ENCODE measurements at regions not wholly inside any gene's neighbourhood (a gene's known extent, or its start where the extent isn't known, plus 50 kb on each side); places are given as distances from the start of the nearest gene placed in this dataset.
"Not testable (repeated sequence)": the region's sequence is repeated elsewhere in the genome, so short reads cannot be mapped to it uniquely, and the experiment has no call there.

DNA sequence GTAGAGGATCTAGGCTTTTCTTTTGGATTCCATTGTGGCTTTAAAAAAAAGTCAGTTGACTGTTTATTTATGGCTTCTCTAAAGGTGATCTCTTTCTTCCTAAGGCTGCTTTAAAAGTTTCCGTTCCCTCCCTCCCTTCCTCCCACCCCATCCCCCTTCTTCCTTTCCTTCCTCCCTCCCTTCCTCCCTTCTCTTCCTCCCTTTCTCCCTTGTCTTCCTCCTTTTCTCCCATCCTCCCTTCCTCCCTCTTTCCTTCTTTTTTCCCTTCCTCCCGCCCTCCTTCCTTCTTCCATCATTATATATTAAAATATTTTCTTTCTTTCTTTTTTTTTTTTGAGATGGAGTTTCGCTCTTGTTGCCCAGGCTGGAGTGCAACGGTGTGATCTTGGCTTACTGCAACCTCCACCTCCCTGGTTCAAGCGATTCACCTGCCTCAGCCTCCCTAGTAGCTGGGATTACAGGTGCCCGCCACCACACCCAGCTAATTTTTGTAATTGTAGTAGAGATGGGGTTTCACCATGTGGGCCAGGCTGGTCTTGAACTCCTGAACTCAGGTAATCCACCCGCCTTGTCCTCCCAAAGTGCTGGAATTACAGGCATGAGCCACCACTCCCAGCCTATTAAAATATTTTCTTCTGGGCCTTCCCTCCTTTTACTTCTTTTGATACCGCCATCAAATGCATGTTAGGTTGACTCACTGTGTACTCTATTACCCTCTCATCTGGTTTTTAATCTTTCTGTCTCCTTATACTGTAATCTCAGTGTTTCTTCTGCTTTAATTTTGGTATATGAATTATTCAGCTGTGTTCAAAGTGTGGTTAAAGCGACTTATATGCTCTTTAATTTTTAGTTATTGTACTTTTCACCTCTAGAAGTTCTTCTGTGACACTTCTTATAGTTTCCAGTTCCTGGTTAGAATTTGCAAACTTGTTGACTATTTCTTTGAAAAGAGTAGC lies 59.2 kb upstream of the ATP5PO start:
- intact Hi-C loops (cut with micrococcal nuclease) = loop anchor here (1.0 to 5.0 kb wide), 4 partner anchors 26 to 228 kb away; no protein-coding TSS in a partner anchor

DNA sequence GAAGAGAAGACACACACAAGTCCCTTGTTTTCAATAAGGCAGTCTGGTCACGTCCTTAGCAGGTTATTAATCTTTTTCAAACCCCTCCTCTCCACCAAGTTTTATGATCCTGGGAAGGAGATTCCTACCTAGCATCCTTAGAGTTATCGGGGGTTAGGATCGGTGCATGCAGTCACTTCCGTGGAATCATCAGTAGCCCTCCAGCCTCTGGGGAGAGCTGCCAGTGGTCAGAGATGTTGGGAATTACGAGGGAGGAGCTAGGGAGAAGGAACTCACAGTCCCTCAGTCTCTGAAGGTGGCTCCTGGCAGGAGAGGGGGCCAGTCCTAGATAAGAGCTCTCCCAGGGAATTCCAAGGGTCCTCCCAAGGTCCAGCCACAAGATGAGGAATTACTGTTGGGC lies 57.7 kb upstream of the ATP5PO start:
- intact Hi-C loops (cut with micrococcal nuclease) = no loop called here

DNA sequence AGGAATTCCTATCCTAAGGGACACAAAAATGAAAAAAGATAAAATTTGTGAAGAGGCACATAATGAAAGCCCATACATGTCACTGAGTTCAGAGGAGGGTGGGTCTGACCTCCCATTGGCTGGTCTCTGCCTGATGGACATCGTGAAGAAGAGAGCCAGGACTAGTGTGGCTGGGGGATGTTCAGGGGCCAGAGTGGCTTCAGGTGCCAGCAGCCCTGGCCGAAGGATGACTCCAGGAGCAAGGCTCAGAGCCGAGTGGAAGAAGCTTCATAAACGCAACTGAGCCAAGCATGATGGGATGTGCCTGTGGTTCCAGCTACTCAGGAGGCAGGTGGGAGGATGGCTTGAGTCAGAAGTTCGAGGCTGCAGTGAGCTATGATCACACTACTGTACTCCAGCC lies 56.9 kb upstream of the ATP5PO start:
- intact Hi-C loops (cut with micrococcal nuclease) = no loop called here

DNA sequence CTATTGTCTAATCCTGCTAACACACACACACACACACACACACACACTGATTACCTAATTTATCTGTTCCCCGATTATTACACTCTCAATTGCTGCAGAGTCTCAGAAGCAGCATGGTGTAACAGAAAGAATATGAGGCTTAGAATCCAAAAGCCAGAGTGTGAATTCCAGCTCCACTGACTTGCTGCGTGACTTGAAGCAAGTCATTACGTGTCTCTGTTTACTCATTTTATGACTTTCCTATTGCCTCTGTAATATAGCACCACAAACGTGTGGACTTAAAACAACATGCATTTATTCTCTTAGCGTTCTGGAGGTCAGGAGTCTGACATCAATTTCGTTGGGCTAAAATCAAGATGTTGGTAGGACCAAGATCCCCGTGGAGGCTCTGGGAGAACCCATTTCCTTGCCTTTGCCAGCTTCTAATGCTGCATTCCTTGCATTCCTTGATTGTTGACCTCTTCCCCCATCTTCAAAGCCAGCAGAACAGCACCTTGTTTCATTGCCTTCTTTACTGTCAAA lies 55.9 kb upstream of the ATP5PO start:
- intact Hi-C loops (cut with micrococcal nuclease) = no loop called here

DNA sequence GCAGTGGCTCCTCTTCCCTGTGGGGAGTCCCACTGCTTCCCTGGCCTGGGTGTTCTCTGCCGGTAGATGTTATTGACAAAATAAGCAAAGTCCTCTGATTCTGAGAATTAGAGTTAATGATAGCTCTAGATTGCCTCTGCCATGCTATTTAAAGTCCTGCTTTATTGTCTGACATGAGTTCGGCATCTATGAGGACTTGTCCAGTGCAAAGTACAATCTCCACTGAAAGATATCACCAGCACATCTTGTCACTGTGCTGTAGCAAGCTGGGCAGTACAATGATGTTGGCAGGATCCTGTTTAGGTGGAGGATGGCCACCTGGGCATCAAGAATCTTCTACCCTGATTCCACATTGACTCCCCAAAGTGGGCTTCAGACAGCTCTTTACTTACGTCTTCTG lies 54.0 kb upstream of the ATP5PO start:
- intact Hi-C loops (cut with micrococcal nuclease) = no loop called here

DNA sequence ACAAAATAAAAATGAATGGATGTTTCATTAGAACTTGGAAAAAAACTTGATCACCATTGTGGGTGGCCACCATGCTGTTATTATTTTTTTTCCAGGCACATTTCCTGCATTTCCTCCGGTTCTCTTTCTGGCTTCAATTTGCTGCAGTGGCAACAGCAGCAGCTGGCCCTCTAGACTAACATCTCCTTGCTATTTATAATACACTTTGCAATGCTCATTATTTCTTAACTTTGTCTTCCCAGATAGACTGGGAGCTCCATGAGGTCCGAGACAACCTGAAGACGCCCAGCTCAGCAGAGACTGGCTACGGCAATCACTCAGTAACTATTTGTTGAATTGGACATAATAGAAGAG lies 53.4 kb upstream of the ATP5PO start:
- intact Hi-C loops (cut with micrococcal nuclease) = no loop called here

DNA sequence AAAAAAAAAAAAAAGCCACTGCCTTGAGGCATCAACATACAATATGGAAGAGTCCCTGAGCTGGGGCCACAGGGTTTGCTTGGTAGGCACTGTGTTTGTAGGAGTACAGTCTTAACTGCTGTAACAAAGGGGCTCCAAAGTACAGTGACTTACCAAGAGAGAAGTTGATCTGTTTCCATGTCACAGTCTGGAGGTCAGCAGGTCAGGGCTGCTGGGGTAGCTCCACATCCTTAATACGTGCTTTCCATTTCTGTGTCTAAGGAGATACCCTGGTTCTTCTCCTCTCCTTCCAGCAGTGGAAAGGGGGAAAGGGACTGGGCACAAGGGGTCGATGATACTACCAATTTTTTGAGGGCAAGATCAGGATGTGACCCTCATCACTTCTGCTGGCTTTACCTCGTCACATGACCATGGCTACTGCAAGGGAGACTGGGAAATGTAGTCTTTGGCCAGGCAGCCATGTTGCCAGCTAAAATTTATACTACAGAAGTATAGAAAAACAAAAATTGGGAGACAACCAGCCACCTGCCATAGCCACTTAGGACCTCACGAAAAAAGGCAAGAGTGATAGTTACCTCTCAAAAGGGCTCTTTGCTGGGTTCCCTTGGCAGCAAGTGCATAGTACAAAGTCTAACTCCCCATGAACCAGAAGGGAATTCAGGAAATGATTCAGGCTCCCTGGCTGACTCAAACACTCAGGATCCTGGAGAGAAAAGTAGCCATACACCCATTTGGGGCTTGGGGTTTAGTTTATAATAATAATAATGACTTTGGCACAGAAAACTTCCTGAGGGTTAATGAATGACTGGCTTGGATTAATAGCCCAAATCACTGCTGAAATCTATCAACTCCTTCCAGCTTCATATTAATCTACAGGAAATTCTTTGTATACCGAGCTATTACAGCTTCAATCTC lies 52.7 kb upstream of the ATP5PO start:
- intact Hi-C loops (cut with micrococcal nuclease) = no loop called here

DNA sequence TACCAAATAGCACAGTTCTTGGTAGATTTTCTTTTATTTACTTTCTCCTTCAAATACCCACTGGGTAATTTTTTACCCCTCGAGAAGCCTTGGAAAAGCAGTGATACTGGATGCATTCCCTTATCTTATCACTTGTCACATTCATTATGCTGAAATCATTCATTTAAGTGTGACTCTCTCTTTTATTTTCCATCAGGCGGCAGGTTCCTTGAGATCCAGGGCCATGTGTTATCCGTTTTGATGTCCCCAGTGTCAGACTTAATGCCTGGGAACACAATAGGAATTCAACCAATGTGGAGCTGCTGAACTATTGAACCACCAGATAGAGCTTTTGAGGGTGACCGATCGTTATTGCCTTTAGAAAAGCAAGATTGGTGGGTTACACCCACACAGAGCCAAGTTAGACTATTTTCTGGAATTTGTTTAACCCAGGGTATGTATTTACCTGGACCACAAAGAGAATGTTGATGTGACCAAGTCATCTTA lies 51.5 kb upstream of the ATP5PO start:
- intact Hi-C loops (cut with micrococcal nuclease) = no loop called here

DNA sequence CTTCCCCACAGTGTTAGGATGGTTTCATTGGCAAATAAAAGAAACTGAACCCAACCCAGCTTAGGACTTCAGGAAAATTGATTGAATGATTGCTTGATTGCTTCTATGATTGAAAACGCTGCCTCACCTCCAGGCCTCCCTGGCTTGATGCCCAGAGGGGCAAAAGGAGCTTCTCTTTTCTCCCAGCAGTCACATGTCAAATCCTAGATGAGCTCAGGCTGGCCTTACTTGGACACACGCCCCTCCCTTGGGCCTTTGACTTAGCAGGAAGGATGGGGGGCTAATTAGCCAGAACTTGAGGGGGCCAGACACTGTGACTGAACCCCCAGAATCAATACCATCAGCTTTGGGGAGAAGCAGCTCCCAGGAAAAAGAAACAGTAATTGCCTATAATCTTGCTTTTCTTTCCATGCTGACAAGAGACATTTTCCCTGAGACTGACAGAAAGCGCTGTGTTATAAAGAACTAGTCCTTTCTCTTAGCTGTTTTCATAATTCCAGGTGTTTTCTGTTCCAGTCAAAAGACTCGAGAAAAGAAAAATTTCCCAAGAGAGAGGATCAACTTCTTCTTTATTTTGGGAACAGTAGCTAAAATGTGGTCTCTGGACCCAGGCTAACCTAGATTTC lies 50.8 kb upstream of the ATP5PO start:
- intact Hi-C loops (cut with micrococcal nuclease) = no loop called here

DNA sequence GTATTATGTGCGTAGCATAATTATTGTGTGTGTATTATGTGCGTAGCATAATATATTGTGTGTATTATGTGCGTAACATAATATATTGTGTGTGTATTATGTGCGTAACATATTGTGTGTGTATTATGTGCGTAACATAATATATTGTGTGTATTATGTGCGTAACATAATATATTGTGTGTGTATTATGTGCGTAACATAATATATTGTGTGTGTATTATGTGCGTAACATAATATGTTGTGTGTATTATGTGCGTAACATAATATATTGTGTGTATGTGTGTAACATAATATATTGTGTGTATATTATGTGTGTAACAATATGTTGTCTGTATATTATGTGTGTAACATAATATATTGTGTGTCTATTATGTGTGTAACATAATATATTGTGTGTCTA lies 50.1 kb upstream of the ATP5PO start:
- intact Hi-C loops (cut with micrococcal nuclease) = not testable (repeated sequence)

All from T-helper 2 cell treated with Interferon-gamma antibody and Interleukin-4, amounts not matched to agents 100 ng/mL and 5 ng/mL, for 36 hours (primary cell).